Aorta (tissue), 5 donors: ENCODE measurements at regions not wholly inside any gene's neighbourhood (a gene's known extent, or its start where the extent isn't known, plus 50 kb on each side); places are given as distances from the start of the nearest gene placed in this dataset.

Experiments used
- ATAC-seq: fragments of 200-7000 bp; cut with Tn5 transposase; one replicate; pipeline ENCODE4 v1.9.1; 2022; ENCODE audit warnings: moderate library complexity; ENCODE audit not compliant: low FRiP score
- DNase-seq, 2 donors: peaks; one replicate each; pipeline ENCODE4 v3.0.0-alpha.2; 2020
- H3K27ac ChIP-seq, 2 donors: one replicate each; pipeline ENCODE4 v1.5.1; 2013; ENCODE audit warnings: low read length in 2 of 2, mild to moderate bottlenecking in 2 of 2, moderate library complexity in 2 of 2, control low read depth in 1 of 2, inconsistent platforms in 1 of 2, low read depth in 1 of 2
- H3K27me3 ChIP-seq, 2 donors: one replicate each; pipeline ENCODE4 v1.6.1; 2013; ENCODE audit warnings: control low read depth in 1 of 2, low read length in 1 of 2, mild to moderate bottlenecking in 1 of 2, moderate library complexity in 1 of 2; ENCODE audit not compliant: insufficient read depth in 2 of 2, control insufficient read depth in 1 of 2
- H3K36me3 ChIP-seq, 2 donors: one replicate each; pipeline ENCODE4 v1.6.1; 2013; ENCODE audit warnings: control low read depth in 1 of 2, low read length in 1 of 2, mild to moderate bottlenecking in 1 of 2; ENCODE audit not compliant: insufficient read depth in 2 of 2, control insufficient read depth in 1 of 2
- H3K4me1 ChIP-seq, 2 donors: one replicate each; pipeline ENCODE4 v1.6.1; 2013; ENCODE audit warnings: low read length in 2 of 2, control low read depth in 1 of 2, mild to moderate bottlenecking in 1 of 2, moderate library complexity in 1 of 2; ENCODE audit not compliant: insufficient read depth in 2 of 2, control insufficient read depth in 1 of 2
- H3K4me3 ChIP-seq, 2 donors: one replicate each; pipeline ENCODE4 v1.5.1; 2013; ENCODE audit warnings: low read length in 2 of 2, control low read depth in 1 of 2, mild to moderate bottlenecking in 1 of 2
- H3K9me3 ChIP-seq: one replicate; pipeline ENCODE4 v1.6.1; 2013; ENCODE audit warnings: mild to moderate bottlenecking, low read length; ENCODE audit not compliant: control insufficient read depth
- WGBS, 2 donors: extraction: QIAGEN DNeasy Blood & Tissue Kit; methylation state at CpG; one replicate each; pipeline ENCODE4 v1.1.7; 2013; 5-methylcytosine and 5-hydroxymethylcytosine counted together
- intact Hi-C, 2 donors: fragments of 100-400 bp; cut with DNase I; formaldehyde crosslinking; loops; one replicate each; pipeline versions ENCODE4 v1.14.2 to v1.15.0; 2022
- donor health status: healthy with polysubstance abuse.
- donor health status: Bipolar disorder and iron deficiency.
- donor health status: DM: no; HTN: no; CAD: no.
- donor health status: DM: no; HTN: no; CAD: no.
- donor health status: DM: yes; HTN: yes; CAD: no.

DNA sequence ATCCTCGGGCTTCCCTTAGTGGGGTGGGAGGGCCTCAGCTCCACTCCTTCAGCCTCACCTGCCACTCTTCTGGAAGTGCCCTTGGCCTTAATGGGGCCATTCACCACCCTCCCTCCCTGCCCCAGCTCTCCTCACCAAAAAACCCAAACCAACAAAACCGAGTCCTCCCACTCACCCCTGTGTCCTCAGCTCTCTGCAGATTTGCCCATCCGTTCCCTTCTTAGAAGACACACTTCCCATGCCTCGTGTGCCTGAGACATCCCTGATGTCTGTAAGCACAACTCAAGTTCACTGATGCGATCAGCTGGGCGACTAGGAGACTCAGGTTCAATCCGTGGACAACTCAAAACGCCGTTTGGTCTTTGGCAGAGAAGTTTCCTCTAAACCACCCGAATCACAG, 839.2 kb downstream of the TBC1D22A start:
- WGBS, 2 donors = 75 to 77% methylated on average over 10 of the region's 10 CpGs

GRCh38 chr22:47600791-47601625, 838.6 kb downstream of the TBC1D22A start:
- Histone ChIP-seq H3K27me3 (no peaks in the 10 kb centered on the region), H3K27ac (no peak overlapping the region), H3K4me1 (no peaks in the 10 kb centered on the region), H3K36me3 (no peaks in the 10 kb centered on the region), H3K4me3 (no peak overlapping the region), H3K9me3 (peaks cover 1% of the 10 kb centered on the region)
- ATAC-seq = no peak
- 63 to 70% methylated on average over 16 of the region's 16 CpGs for WGBS, 2 donors
- no peak for DNase-seq
- intact Hi-C loops = no loop called here

More for the DNA sequence above, 839.2 kb downstream of the TBC1D22A start:
- Histone ChIP-seq H3K27ac (no peak overlapping the region), H3K9me3 (peaks cover 1% of the 10 kb centered on the region), H3K36me3 (no peaks in the 10 kb centered on the region), H3K4me3 (no peak overlapping the region), H3K4me1 (no peaks in the 10 kb centered on the region), H3K27me3 (no peaks in the 10 kb centered on the region)
- no peak for ATAC-seq
- intact Hi-C loops = no loop called here
- no peak for DNase-seq

DNA sequence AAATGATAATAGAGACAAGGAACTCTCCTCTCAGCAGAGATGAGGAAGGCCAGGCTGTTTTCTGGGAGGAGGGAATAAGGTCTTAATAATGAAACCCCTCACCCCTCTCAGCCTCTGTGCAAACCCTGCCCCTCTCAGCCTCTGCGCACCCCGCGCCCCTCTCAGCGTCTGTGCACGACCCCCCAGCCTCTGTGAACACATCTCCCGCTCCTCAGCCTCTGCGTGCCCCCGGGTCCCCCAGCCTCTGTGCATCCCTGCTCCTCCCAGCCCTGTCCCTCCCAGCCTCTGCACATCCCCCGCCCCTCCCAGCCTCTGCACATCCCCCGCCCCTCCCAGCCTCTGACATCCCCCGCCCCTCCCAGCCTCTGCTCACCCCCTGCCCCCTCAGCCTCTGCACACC, 837.8 kb downstream of the TBC1D22A start:
- Histone ChIP-seq H3K4me3 (no peak overlapping the region), H3K9me3 (peaks cover 1% of the 10 kb centered on the region), H3K4me1 (no peaks in the 10 kb centered on the region), H3K27me3 (no peaks in the 10 kb centered on the region), H3K27ac (no peak overlapping the region), H3K36me3 (no peaks in the 10 kb centered on the region)
- 38 to 63% methylated on average over 9 to 11 of the region's 11 CpGs for WGBS, 2 donors
- intact Hi-C loops = no loop called here
- DNase-seq = no peak
- no peak for ATAC-seq

GRCh38 chr22:47599753-47600152, 837.3 kb downstream of the TBC1D22A start:
- Histone ChIP-seq H3K27me3 (no peaks in the 10 kb centered on the region), H3K4me3 (no peak overlapping the region), H3K9me3 (peaks cover 1% of the 10 kb centered on the region), H3K27ac (no peak overlapping the region), H3K36me3 (no peaks in the 10 kb centered on the region), H3K4me1 (no peaks in the 10 kb centered on the region)
- no peak for ATAC-seq
- 52 to 57% methylated on average over 10 of the region's 10 CpGs for WGBS, 2 donors
- intact Hi-C loops = no loop called here
- no peak for DNase-seq

DNA sequence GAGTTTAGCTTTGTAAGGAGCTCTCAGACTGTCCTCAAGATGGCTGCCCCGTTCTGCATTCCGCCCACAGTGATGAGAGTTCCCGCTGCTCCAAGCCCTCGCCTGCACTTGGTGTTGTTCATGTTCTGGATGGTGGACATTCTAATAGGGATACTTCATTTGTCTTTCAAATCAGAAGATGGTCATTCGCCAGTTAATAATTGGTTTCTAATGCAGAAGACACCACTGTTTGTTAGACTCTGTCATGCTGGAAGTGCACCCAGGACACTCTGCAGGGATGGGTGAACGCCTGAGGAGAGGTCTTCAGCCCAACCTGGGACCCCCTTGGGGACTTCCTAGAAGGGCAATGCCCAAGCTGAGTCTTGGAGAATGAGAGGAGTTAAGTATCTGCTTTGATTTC, 836.4 kb downstream of the TBC1D22A start:
- ATAC-seq = no peak
- no peaks in the 10 kb centered on the region for H3K4me1 ChIP-seq
- no peak for DNase-seq
- H3K36me3 ChIP-seq = no peaks in the 10 kb centered on the region
- no peak overlapping the region for H3K27ac ChIP-seq
- 87 to 91% methylated on average over 6 of the region's 6 CpGs for WGBS, 2 donors
- no peak overlapping the region for H3K4me3 ChIP-seq
- intact Hi-C loops = no loop called here
- no peaks in the 10 kb centered on the region for H3K27me3 ChIP-seq
- peaks cover 1% of the 10 kb centered on the region for H3K9me3 ChIP-seq

- H3K9me3 ChIP-seq = no peaks in the 10 kb centered on the region
- H3K27ac ChIP-seq = no peak overlapping the region
- intact Hi-C loops = no loop called here
- H3K36me3 ChIP-seq = no peaks in the 10 kb centered on the region
- DNase-seq (no peak), ATAC-seq (no peak)
- H3K4me3 ChIP-seq = no peak overlapping the region
- no peaks in the 10 kb centered on the region for H3K4me1 ChIP-seq
- no peaks in the 10 kb centered on the region for H3K27me3 ChIP-seq
- WGBS, 2 donors = 49 to 54% methylated on average over 9 of the region's 9 CpGs
These were observed 834.6 kb downstream of the TBC1D22A start for GRCh38 chr22:47597041-47597440.

- H3K9me3 ChIP-seq = no peaks in the 10 kb centered on the region
- H3K27me3 ChIP-seq = no peaks in the 10 kb centered on the region
- no peak overlapping the region for H3K27ac ChIP-seq
- H3K4me3 ChIP-seq = no peak overlapping the region
- no peak for ATAC-seq
- WGBS, 2 donors = 78 to 84% methylated on average over 9 of the region's 9 CpGs
- no peaks in the 10 kb centered on the region for H3K36me3 ChIP-seq
- intact Hi-C loops = no loop called here
- no peak for DNase-seq
- no peaks in the 10 kb centered on the region for H3K4me1 ChIP-seq
These were observed 833.8 kb downstream of the TBC1D22A start for GRCh38 chr22:47596176-47596690.

- intact Hi-C loops = no loop called here
- 79 to 85% methylated on average over 6 of the region's 6 CpGs for WGBS, 2 donors
- no peak for DNase-seq
These were observed 832.5 kb downstream of the TBC1D22A start for GRCh38 chr22:47594836-47595521.

GRCh38 chr22:47593911-47594311, 831.5 kb downstream of the TBC1D22A start:
- Histone ChIP-seq H3K9me3 (no peaks in the 10 kb centered on the region), H3K4me3 (no peak overlapping the region), H3K27ac (no peak overlapping the region), H3K36me3 (no peaks in the 10 kb centered on the region), H3K27me3 (no peaks in the 10 kb centered on the region), H3K4me1 (no peaks in the 10 kb centered on the region)
- ATAC-seq (no peak), DNase-seq (no peak)
- intact Hi-C loops = no loop called here
- WGBS, 2 donors = 83 to 84% methylated on average over 15 of the region's 15 CpGs

More at GRCh38 chr22:47594836-47595521, 832.5 kb downstream of the TBC1D22A start:
- Histone ChIP-seq H3K27me3 (no peaks in the 10 kb centered on the region), H3K36me3 (no peaks in the 10 kb centered on the region), H3K9me3 (no peaks in the 10 kb centered on the region), H3K4me3 (no peak overlapping the region), H3K4me1 (no peaks in the 10 kb centered on the region), H3K27ac (no peak overlapping the region)
- ATAC-seq = no peak
